H1 (cell line): ENCODE measurements at regions not wholly inside any gene's neighbourhood (a gene's known extent, or its start where the extent isn't known, plus 50 kb on each side); places are given as distances from the start of the nearest gene placed in this dataset.

Experiments
- CTCF ChIA-PET: fragments of 300-600 bp; sonication (Branson Sonifier 250); formaldehyde crosslinking; loops from one replicate; lab custom pipeline; 2021; ENCODE audit not compliant: partially characterized antibody; lab: Charles Lee
- POLR2A ChIA-PET: fragments of 300-600 bp; sonication (Branson Sonifier 250); formaldehyde crosslinking; loops from one replicate; lab custom pipeline; 2021; ENCODE audit warnings: inconsistent platforms; ENCODE audit not compliant: partially characterized antibody; lab: Charles Lee
- DNase-seq, 2 experiments: peaks; one replicate each; pipeline versions ENCODE4 v3.0.0 to v3.0.0-alpha.2; 2010 to 2022; ENCODE audit warnings: low spot score in 2 of 2, low read depth in 1 of 2, mixed read lengths in 1 of 2
- FAIRE-seq: peaks from 2 replicates; lab custom pipeline; 2011; peaks lifted over from hg19 to GRCh38; lab: Jason Lieb, UNC
- H2AFZ ChIP-seq: 2 replicates; pipeline ENCODE4 v1.8.1; 2012; ENCODE audit warnings: low read length, inconsistent platforms
- H2AK5ac ChIP-seq: 2 replicates; pipeline ENCODE4 v1.6.1; 2013; ENCODE audit warnings: low read depth, low read length
- H2BK120ac ChIP-seq: replicated peaks from 2 replicates; pipeline ENCODE3; 2013; ENCODE audit warnings: low read depth, low read length, inconsistent platforms
- H2BK12ac ChIP-seq: 2 replicates; pipeline ENCODE4 v1.6.1; 2013; ENCODE audit warnings: low read depth, low read length
- H2BK15ac ChIP-seq: 2 replicates; pipeline ENCODE4 v1.6.1; 2013; ENCODE audit warnings: low read length
- H2BK20ac ChIP-seq: 2 replicates; pipeline ENCODE4 v1.6.1; 2013; ENCODE audit warnings: low read length
- H2BK5ac ChIP-seq: 2 replicates; pipeline ENCODE4 v1.6.1; 2013; ENCODE audit warnings: low read depth, low read length
- H3K14ac ChIP-seq: 2 replicates; pipeline ENCODE4 v1.6.1; 2013; ENCODE audit warnings: inconsistent platforms; ENCODE audit not compliant: insufficient read length
- H3K18ac ChIP-seq: 2 replicates; pipeline ENCODE4 v1.6.1; 2013; ENCODE audit warnings: low read length; ENCODE audit errors: extremely low read depth
- H3K23ac ChIP-seq: 2 replicates; pipeline ENCODE4 v1.6.1; 2013; ENCODE audit warnings: inconsistent platforms; ENCODE audit not compliant: insufficient read length
- H3K23me2 ChIP-seq: 2 replicates; pipeline ENCODE4 v1.6.1; 2013; ENCODE audit warnings: low read depth, low read length
- H3K27ac ChIP-seq: 2 replicates; pipeline ENCODE4 v1.6.1; 2011; ENCODE audit warnings: low read depth, low read length, inconsistent platforms
- H3K27me3 ChIP-seq, 4 experiments: replicated peaks in 1 of 4; 1 replicate in 1 of 4; 2 replicates in 3 of 4; pipeline versions ENCODE4 v1.6.1 to v1.8.1; 2011 to 2013; ENCODE audit warnings: low read length in 3 of 4, mild to moderate bottlenecking in 3 of 4, inconsistent platforms in 2 of 4, mixed read lengths in 2 of 4, moderate library complexity in 1 of 4; ENCODE audit not compliant: control insufficient read depth in 3 of 4, insufficient read depth in 3 of 4; ENCODE audit errors: extremely low read depth in 1 of 4
- H3K36me3 ChIP-seq, 4 experiments: 2 replicates each; pipeline versions ENCODE4 v1.6.1 to v1.8.1; 2011 to 2013; ENCODE audit warnings: mild to moderate bottlenecking in 4 of 4, low read length in 3 of 4, moderate library complexity in 2 of 4, control low read depth in 1 of 4, inconsistent platforms in 1 of 4; ENCODE audit not compliant: insufficient read depth in 4 of 4, control insufficient read depth in 2 of 4
- H3K4ac ChIP-seq: replicated peaks from 2 replicates; pipeline ENCODE3; 2013; ENCODE audit warnings: low read length, low read depth, mixed read lengths, inconsistent platforms; ENCODE audit not compliant: insufficient read length
- H3K4me1 ChIP-seq, 4 experiments: replicated peaks in 1 of 4; 1 replicate in 1 of 4; 2 replicates in 3 of 4; pipeline versions ENCODE4 v1.6.1 to v1.8.1; 2011 to 2013; ENCODE audit warnings: low read length in 3 of 4, inconsistent platforms in 2 of 4, mixed read lengths in 1 of 4; ENCODE audit not compliant: insufficient read depth in 4 of 4, control insufficient read depth in 3 of 4
- H3K4me2 ChIP-seq, 2 experiments: 2 replicates each; pipeline versions ENCODE4 v1.6.1 to v1.8.1; 2011 to 2013; ENCODE audit warnings: low read depth in 2 of 2, low read length in 2 of 2, control low read depth in 1 of 2, inconsistent platforms in 1 of 2, mild to moderate bottlenecking in 1 of 2; ENCODE audit not compliant: insufficient read depth in 1 of 2
- H3K4me3 ChIP-seq, 4 experiments: fragments of 200-600, 300-600 bp in 1 of 4; sonication (generic), shearing (Covaris generic), sonication (Bioruptor Twin) in 1 of 4; 2 replicates each; pipeline versions ENCODE4 v1.5.1 to v1.8.1; 2011 to 2016; ENCODE audit warnings: low read length in 4 of 4, low read depth in 3 of 4, control low read depth in 2 of 4, inconsistent platforms in 2 of 4, mild to moderate bottlenecking in 2 of 4, mixed read lengths in 1 of 4, moderate library complexity in 1 of 4; ENCODE audit not compliant: insufficient read depth in 2 of 4; ENCODE audit errors: extremely low read depth in 1 of 4
- H3K56ac ChIP-seq: replicated peaks from 2 replicates; pipeline ENCODE3; 2013; ENCODE audit warnings: low read depth, mild to moderate bottlenecking, mixed read lengths, low read length, inconsistent platforms; ENCODE audit not compliant: insufficient read length
- H3K79me1 ChIP-seq: 2 replicates; pipeline ENCODE4 v1.6.1; 2013; ENCODE audit warnings: low read depth, low read length, control low read depth
- H3K79me2 ChIP-seq, 2 experiments: 2 replicates each; pipeline versions ENCODE4 v1.6.1 to v1.8.1; 2012 to 2013; ENCODE audit warnings: low read length in 2 of 2, mild to moderate bottlenecking in 2 of 2, inconsistent platforms in 1 of 2; ENCODE audit not compliant: insufficient read depth in 2 of 2, control insufficient read depth in 1 of 2
- H3K9ac ChIP-seq, 4 experiments: replicated peaks in 1 of 4; 1 replicate in 1 of 4; 2 replicates in 3 of 4; pipeline versions ENCODE4 v1.6.1 to v1.8.1; 2011 to 2013; ENCODE audit warnings: low read depth in 3 of 4, low read length in 3 of 4, control low read depth in 2 of 4, mild to moderate bottlenecking in 2 of 4, moderate library complexity in 2 of 4, inconsistent platforms in 1 of 4; ENCODE audit errors: extremely low read depth in 1 of 4
- H3K9me3 ChIP-seq, 2 experiments: 2 replicates each; pipeline versions ENCODE4 v1.6.1 to v1.8.1; 2012 to 2013; ENCODE audit warnings: mild to moderate bottlenecking in 2 of 2, moderate library complexity in 2 of 2, control low read depth in 1 of 2, inconsistent platforms in 1 of 2, low read depth in 1 of 2, low read length in 1 of 2, mixed read lengths in 1 of 2; ENCODE audit not compliant: insufficient read depth in 2 of 2
- H4K20me1 ChIP-seq, 2 experiments: replicated peaks in 1 of 2; 2 replicates each; pipeline versions ENCODE3 to v1.8.1; 2011 to 2013; ENCODE audit warnings: inconsistent platforms in 2 of 2, low read length in 2 of 2, mild to moderate bottlenecking in 1 of 2; ENCODE audit not compliant: insufficient read depth in 2 of 2, control insufficient read depth in 1 of 2
- H4K5ac ChIP-seq: 2 replicates; pipeline ENCODE4 v1.6.1; 2013; ENCODE audit warnings: low read length, low read depth, mixed read lengths, inconsistent platforms; ENCODE audit not compliant: insufficient read length
- H4K8ac ChIP-seq: 2 replicates; pipeline ENCODE4 v1.8.0; 2013; ENCODE audit warnings: mild to moderate bottlenecking, moderate library complexity, low read length, inconsistent platforms; ENCODE audit not compliant: insufficient read depth; ENCODE audit errors: extremely low read depth
- H4K91ac ChIP-seq: replicated peaks from 2 replicates; pipeline ENCODE3; 2013; ENCODE audit warnings: low read length, mixed read lengths, inconsistent platforms; ENCODE audit not compliant: insufficient read length
- CHD7 ChIP-seq: fragments of 300-600 bp; sonication (generic); IDR thresholded peaks from 2 replicates; pipeline ENCODE4 v1.7.1; 2012; ENCODE audit warnings: low read length, moderate library complexity, mild to moderate bottlenecking, inconsistent platforms; ENCODE audit not compliant: insufficient replicate concordance
- WGBS, 2 experiments: shearing (Covaris generic) in 1 of 2; methylation state at CpG; one replicate each; pipeline versions ENCODE4 v1.1.6 to v1.1.7; 2013 to 2015; ENCODE audit warnings: low lambda C conversion rate in 2 of 2, mixed read lengths in 2 of 2, inconsistent platforms in 1 of 2, low coverage in 1 of 2, missing lambda C conversion rate in 1 of 2; ENCODE audit not compliant: insufficient replicate concordance in 2 of 2, insufficient coverage in 1 of 2, insufficient read length in 1 of 2; ENCODE audit errors: extremely low coverage in 1 of 2, missing lambda C conversion rate in 1 of 2; 5-methylcytosine and 5-hydroxymethylcytosine counted together

- H3K23me2 ChIP-seq: no peaks in the 10 kb centered on the region
- DNase-seq (no peak), FAIRE-seq (no peak)
- H2BK120ac ChIP-seq: no peak overlapping the region
- no peaks in the 10 kb centered on the region for H3K79me1 ChIP-seq
- H2BK12ac ChIP-seq: no peak overlapping the region
- no peak overlapping the region for H3K4ac ChIP-seq
- no peak overlapping the region for H3K4me3 ChIP-seq
- H2AFZ ChIP-seq: no peak overlapping the region
- no peaks in the 10 kb centered on the region for H3K36me3 ChIP-seq
- H4K5ac ChIP-seq: no peak overlapping the region
- no peak overlapping the region for H2AK5ac ChIP-seq
- H3K9me3 ChIP-seq: no peaks in the 10 kb centered on the region
- no peaks in the 10 kb centered on the region for H4K20me1 ChIP-seq
- H3K27me3 ChIP-seq: no peaks in the 10 kb centered on the region
- H2BK15ac ChIP-seq: no peak overlapping the region
- no peak overlapping the region for H3K9ac ChIP-seq
- no peaks in the 10 kb centered on the region for H3K79me2 ChIP-seq
- no peak overlapping the region for H2BK5ac ChIP-seq
- H3K4me2 ChIP-seq: no peak overlapping the region
- no peaks in the 10 kb centered on the region for H3K4me1 ChIP-seq
- no peak overlapping the region for H3K56ac ChIP-seq
- no peak overlapping the region for H4K91ac ChIP-seq
- no peak overlapping the region for H3K18ac ChIP-seq
- POLR2A ChIA-PET: no interaction called here
- no peak overlapping the region for H2BK20ac ChIP-seq
- CTCF ChIA-PET: no interaction called here
- no peak overlapping the region for H3K14ac ChIP-seq
- H4K8ac ChIP-seq: no peak overlapping the region
- no peak overlapping the region for H3K27ac ChIP-seq
- 100% methylated on average over 1 of the region's 1 CpG; no CpG with 5 or more reads in 1 of the 2 experiments for WGBS, 2 experiments
- H3K23ac ChIP-seq: no peak overlapping the region
- TF ChIP-seq CHD7: no peak
These were observed 77.3 kb upstream of the TMEM47 start for GRCh38 chrX:34734383-34734782.
